Type B pancreatic cell (in vitro differentiated cells): ENCODE measurements at regions not wholly inside any gene's neighbourhood (a gene's known extent, or its start where the extent isn't known, plus 50 kb on each side); places are given as distances from the start of the nearest gene placed in this dataset.

Source experiments
- DNase-seq: peaks from one replicate; pipeline ENCODE4 v3.0.0; 2021; ENCODE audit warnings: mixed read lengths; ENCODE audit not compliant: unreplicated experiment; ENCODE audit errors: extremely low spot score
- H3K27ac Mint-ChIP-seq: 2 replicates; pipeline ENCODE4 v1.8.0; 2021; ENCODE audit warnings: mild to moderate bottlenecking, mixed read lengths
- H3K27me3 Mint-ChIP-seq: 2 replicates; pipeline ENCODE4 v1.8.0; 2021; ENCODE audit warnings: mixed read lengths
- H3K36me3 Mint-ChIP-seq: 2 replicates; pipeline ENCODE4 v1.8.0; 2021; ENCODE audit warnings: mixed read lengths
- H3K4me1 Mint-ChIP-seq: one replicate; pipeline ENCODE4 v1.8.0; 2021; ENCODE audit warnings: mixed read lengths; ENCODE audit not compliant: unreplicated experiment
- H3K4me3 Mint-ChIP-seq: 2 replicates; pipeline ENCODE4 v1.8.0; 2021; ENCODE audit warnings: mild to moderate bottlenecking, mixed read lengths
- H3K9me3 Mint-ChIP-seq: 2 replicates; pipeline ENCODE4 v1.8.0; 2021; ENCODE audit warnings: mixed read lengths
- TF ChIP-seq, protein P1 (sequence below): fragments of 200-600 bp; sonication (generic); conservative IDR thresholded peaks from 2 replicates; pipeline ENCODE4 v1.5.0; 2021; ENCODE audit warnings: antibody characterized with exemption, mild to moderate bottlenecking

DNA sequence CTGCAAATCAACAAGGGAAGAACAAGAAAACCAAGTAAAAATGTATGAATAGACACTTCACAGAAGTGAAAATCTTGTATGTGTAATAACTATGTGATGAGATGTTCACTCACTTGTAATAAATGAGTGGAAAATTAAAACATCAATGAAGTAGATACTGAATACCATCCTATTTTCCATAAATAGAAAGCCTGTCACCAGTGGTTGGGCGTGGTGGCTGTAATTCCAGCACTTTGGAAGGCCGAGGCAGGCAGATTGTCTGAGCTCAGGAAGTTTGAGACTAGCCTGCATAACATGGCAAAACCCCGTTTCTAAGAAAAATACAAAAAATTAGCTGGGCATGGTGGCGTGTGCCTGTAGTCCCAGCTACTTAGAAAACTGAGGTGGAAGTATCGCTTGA lies 53.5 kb upstream of the SOD3 start:
- no peak for DNase-seq
- H3K4me3 Mint-ChIP-seq: no peak overlapping the region
- TF ChIP-seq, protein P1, sequence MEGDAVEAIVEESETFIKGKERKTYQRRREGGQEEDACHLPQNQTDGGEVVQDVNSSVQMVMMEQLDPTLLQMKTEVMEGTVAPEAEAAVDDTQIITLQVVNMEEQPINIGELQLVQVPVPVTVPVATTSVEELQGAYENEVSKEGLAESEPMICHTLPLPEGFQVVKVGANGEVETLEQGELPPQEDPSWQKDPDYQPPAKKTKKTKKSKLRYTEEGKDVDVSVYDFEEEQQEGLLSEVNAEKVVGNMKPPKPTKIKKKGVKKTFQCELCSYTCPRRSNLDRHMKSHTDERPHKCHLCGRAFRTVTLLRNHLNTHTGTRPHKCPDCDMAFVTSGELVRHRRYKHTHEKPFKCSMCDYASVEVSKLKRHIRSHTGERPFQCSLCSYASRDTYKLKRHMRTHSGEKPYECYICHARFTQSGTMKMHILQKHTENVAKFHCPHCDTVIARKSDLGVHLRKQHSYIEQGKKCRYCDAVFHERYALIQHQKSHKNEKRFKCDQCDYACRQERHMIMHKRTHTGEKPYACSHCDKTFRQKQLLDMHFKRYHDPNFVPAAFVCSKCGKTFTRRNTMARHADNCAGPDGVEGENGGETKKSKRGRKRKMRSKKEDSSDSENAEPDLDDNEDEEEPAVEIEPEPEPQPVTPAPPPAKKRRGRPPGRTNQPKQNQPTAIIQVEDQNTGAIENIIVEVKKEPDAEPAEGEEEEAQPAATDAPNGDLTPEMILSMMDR: no peak
- H3K27me3 Mint-ChIP-seq: peaks cover 3% of the 10 kb centered on the region
- H3K27ac Mint-ChIP-seq: no peak overlapping the region
- H3K9me3 Mint-ChIP-seq: peaks cover 16% of the 10 kb centered on the region
- no peaks in the 10 kb centered on the region for H3K36me3 Mint-ChIP-seq
- H3K4me1 Mint-ChIP-seq: peaks cover 4% of the 10 kb centered on the region

- peaks cover 3% of the 10 kb centered on the region for H3K27me3 Mint-ChIP-seq
- DNase-seq: no peak
- no peak overlapping the region for H3K27ac Mint-ChIP-seq
- peaks cover 4% of the 10 kb centered on the region for H3K4me1 Mint-ChIP-seq
- peaks cover 13% of the 10 kb centered on the region for H3K9me3 Mint-ChIP-seq
- TF ChIP-seq, protein P1: no peak
- H3K4me3 Mint-ChIP-seq: no peak overlapping the region
- no peaks in the 10 kb centered on the region for H3K36me3 Mint-ChIP-seq
Measured at GRCh38 chr4:24742335-24742734, 53.0 kb upstream of the SOD3 start.

- no peak overlapping the region for H3K4me3 Mint-ChIP-seq
- peaks cover 11% of the 10 kb centered on the region for H3K9me3 Mint-ChIP-seq
- no peak overlapping the region for H3K27ac Mint-ChIP-seq
- no peaks in the 10 kb centered on the region for H3K36me3 Mint-ChIP-seq
- TF ChIP-seq, protein P1: no peak
- H3K4me1 Mint-ChIP-seq: peaks cover 4% of the 10 kb centered on the region
- no peak for DNase-seq
- H3K27me3 Mint-ChIP-seq: peaks cover 6% of the 10 kb centered on the region
Measured at GRCh38 chr4:24742773-24743172, 52.6 kb upstream of the SOD3 start.

DNA sequence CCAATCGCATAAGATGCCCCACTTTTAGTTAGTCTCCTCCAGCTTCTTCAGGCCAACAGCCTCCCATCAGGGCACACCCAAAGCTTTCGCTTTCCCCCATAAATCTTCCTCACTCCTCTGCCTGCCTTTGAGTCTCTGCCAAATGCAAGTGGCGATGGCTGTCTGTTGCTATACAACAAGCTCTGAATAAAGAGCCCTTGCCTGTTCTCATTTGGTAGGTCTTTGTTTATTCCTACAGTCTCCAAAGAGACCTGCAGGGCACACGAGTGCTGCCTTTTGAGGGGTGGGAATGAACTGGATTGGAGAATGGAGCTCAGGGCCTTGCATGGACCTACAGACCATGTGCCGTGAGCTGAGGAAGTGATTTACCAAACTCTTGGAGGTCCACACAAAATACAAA lies 52.2 kb upstream of the SOD3 start:
- Mint-ChIP-seq H3K36me3 (no peaks in the 10 kb centered on the region), H3K27ac (no peak overlapping the region), H3K4me1 (peaks cover 4% of the 10 kb centered on the region)

DNA sequence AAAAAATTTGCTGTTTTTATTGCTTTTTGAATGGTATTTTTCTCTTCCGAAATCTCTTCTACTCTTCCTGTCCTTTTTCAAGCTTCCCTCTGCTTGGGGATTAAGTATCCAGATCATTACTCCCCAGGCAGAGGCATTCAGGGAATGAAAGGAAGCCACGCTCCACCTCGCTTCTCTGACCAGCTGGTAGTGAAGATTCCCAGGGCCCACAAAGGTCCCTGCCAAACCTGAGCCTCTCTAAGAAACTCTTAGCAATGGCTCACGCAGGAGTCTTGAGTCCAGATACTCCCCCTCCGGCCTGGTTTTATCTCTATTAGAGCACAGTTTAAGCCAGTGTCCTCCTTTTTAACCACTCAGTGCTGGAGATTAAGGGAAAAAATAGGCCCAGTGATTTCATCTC lies 51.4 kb upstream of the SOD3 start:
- Mint-ChIP-seq H3K27ac (no peak overlapping the region), H3K9me3 (peaks cover 3% of the 10 kb centered on the region)
- DNase-seq: no peak

More for the DNA sequence above, 52.2 kb upstream of the SOD3 start:
- Mint-ChIP-seq H3K4me3 (no peak overlapping the region), H3K27me3 (peaks cover 9% of the 10 kb centered on the region), H3K9me3 (peaks cover 7% of the 10 kb centered on the region)
- DNase-seq: no peak
- TF ChIP-seq, protein P1: no peak

More for the DNA sequence above, 51.4 kb upstream of the SOD3 start:
- peaks cover 4% of the 10 kb centered on the region for H3K4me1 Mint-ChIP-seq
- TF ChIP-seq, protein P1: no peak
- H3K4me3 Mint-ChIP-seq: no peak overlapping the region
- peaks cover 14% of the 10 kb centered on the region for H3K27me3 Mint-ChIP-seq
- no peaks in the 10 kb centered on the region for H3K36me3 Mint-ChIP-seq
